ENCODE measurements at regions not wholly inside any gene's neighbourhood (a gene's known extent, or its start where the extent isn't known, plus 50 kb on each side); places are given as distances from the start of the nearest gene placed in this dataset.

GRCh38 chr20:16974855-16975162 is 226.7 kb downstream of the OTOR start:
- TF ChIP-seq, protein P1, sequence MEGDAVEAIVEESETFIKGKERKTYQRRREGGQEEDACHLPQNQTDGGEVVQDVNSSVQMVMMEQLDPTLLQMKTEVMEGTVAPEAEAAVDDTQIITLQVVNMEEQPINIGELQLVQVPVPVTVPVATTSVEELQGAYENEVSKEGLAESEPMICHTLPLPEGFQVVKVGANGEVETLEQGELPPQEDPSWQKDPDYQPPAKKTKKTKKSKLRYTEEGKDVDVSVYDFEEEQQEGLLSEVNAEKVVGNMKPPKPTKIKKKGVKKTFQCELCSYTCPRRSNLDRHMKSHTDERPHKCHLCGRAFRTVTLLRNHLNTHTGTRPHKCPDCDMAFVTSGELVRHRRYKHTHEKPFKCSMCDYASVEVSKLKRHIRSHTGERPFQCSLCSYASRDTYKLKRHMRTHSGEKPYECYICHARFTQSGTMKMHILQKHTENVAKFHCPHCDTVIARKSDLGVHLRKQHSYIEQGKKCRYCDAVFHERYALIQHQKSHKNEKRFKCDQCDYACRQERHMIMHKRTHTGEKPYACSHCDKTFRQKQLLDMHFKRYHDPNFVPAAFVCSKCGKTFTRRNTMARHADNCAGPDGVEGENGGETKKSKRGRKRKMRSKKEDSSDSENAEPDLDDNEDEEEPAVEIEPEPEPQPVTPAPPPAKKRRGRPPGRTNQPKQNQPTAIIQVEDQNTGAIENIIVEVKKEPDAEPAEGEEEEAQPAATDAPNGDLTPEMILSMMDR (IDR thresholded peaks at IDR 0.05), result no peak
- TF ChIP-seq POLR2A (IDR thresholded peaks at IDR 0.05), result no peak
- no peak for TF ChIP-seq POLR2AphosphoS5 (IDR thresholded peaks at IDR 0.05)

Data from stomach (tissue), 4 donors.